ENCODE measurements at regions not wholly inside any gene's neighbourhood (a gene's known extent, or its start where the extent isn't known, plus 50 kb on each side); places are given as distances from the start of the nearest gene placed in this dataset.
"Not testable (repeated sequence)": the region's sequence is repeated elsewhere in the genome, so short reads cannot be mapped to it uniquely, and the experiment has no call there.

DNA sequence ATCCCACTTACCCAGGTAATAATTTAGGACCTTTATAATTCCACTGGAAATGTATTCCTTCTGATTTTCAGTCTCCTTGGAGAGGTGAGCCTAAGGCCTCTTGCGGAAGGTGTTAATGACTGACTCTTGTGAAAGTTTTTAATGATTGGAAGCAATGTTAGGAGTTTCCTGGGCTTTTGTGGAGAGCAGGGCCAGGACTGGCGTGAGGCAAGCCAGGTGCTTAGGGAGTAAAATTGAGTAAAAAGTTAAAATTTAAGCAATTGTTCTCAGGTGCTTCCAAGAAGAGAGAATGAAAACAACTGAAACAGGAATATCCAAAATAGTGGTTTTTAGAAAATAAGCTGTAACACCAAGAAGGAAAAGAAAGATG lies 130.6 kb upstream of the TGFBR2 start:
- Histone ChIP-seq H3K9me2 (replicated peaks; ENCODE audit: control insufficient read depth, low read length) (no peaks in the 10 kb centered on the region), H3K27me3 (ENCODE audit: control insufficient read depth, low read length) (no peaks in the 10 kb centered on the region), H3K79me2 (ENCODE audit: control insufficient read depth, low read length) (no peaks in the 10 kb centered on the region), H3K27ac (ENCODE audit: low read depth, low read length) (no peak overlapping the region), H3K4me1 (ENCODE audit: control insufficient read depth, low read length) (peaks cover 15% of the 10 kb centered on the region), H3K9me3 (ENCODE audit: control insufficient read depth, insufficient read depth, low read length) (no peaks in the 10 kb centered on the region), H3F3A (ENCODE audit: control insufficient read depth, insufficient read depth) (no peaks in the 10 kb centered on the region), H4K20me1 (ENCODE audit: control insufficient read depth, insufficient read depth, low read depth, low read length) (no peaks in the 10 kb centered on the region), H3K4me3 (ENCODE audit: low read length) (no peak overlapping the region), H3K36me3 (ENCODE audit: control insufficient read depth, low read length) (no peaks in the 10 kb centered on the region), H3K4me2 (ENCODE audit: low read length) (no peak overlapping the region)
- TF ChIP-seq, protein P1, sequence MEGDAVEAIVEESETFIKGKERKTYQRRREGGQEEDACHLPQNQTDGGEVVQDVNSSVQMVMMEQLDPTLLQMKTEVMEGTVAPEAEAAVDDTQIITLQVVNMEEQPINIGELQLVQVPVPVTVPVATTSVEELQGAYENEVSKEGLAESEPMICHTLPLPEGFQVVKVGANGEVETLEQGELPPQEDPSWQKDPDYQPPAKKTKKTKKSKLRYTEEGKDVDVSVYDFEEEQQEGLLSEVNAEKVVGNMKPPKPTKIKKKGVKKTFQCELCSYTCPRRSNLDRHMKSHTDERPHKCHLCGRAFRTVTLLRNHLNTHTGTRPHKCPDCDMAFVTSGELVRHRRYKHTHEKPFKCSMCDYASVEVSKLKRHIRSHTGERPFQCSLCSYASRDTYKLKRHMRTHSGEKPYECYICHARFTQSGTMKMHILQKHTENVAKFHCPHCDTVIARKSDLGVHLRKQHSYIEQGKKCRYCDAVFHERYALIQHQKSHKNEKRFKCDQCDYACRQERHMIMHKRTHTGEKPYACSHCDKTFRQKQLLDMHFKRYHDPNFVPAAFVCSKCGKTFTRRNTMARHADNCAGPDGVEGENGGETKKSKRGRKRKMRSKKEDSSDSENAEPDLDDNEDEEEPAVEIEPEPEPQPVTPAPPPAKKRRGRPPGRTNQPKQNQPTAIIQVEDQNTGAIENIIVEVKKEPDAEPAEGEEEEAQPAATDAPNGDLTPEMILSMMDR (IDR thresholded peaks at IDR 0.05; ENCODE audit: low read depth, low read length, poor library complexity, severe bottlenecking): no peak
- no peak for TF ChIP-seq EZH2phosphoT487 (IDR thresholded peaks at IDR 0.05; ENCODE audit: borderline replicate concordance, low read length)

DNA sequence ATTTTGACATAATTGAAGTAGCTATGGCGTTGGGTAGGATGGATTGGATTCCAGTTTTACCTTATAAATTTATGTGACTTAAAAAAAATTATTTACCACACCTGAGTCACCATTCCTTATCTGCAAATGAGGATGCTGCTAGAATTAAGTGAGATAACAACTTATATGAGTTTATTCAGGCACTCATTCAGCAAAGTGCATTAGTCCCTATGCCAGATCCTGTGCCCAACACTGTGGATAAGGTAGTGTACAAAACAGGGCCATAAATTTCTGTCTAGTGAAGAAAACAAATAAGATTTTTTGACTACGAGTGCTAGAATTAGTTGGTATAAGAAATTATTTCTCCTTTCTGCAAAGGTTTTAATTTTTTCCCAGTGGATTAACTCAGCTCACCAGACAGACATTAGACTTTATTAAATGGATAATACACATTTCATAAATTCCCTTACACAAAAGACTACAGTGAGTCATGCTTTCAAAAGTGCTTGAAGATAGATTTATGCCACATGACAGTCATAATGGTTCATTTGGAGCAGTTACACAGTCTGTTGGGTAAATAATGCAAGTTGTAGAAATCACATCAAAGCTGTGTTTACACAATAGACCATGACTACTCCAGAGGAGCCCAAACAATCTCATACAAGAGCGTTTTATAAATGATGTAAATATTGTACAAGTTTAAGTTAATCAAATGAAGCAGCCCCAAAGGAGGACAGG lies 129.9 kb upstream of the TGFBR2 start:
- H3F3A ChIP-seq (ENCODE audit: control insufficient read depth, insufficient read depth): no peaks in the 10 kb centered on the region
- peaks cover 15% of the 10 kb centered on the region for H3K4me1 ChIP-seq (ENCODE audit: control insufficient read depth, low read length)
- no peaks in the 10 kb centered on the region for H3K79me2 ChIP-seq (ENCODE audit: control insufficient read depth, low read length)
- no peaks in the 10 kb centered on the region for H3K9me3 ChIP-seq (ENCODE audit: control insufficient read depth, insufficient read depth, low read length)
- no peak overlapping the region for H3K27ac ChIP-seq (ENCODE audit: low read depth, low read length)
- H3K9me2 ChIP-seq (replicated peaks; ENCODE audit: control insufficient read depth, low read length): no peaks in the 10 kb centered on the region
- H4K20me1 ChIP-seq (ENCODE audit: control insufficient read depth, insufficient read depth, low read depth, low read length): no peaks in the 10 kb centered on the region
- H3K27me3 ChIP-seq (ENCODE audit: control insufficient read depth, low read length): no peaks in the 10 kb centered on the region
- TF ChIP-seq EZH2phosphoT487 (IDR thresholded peaks at IDR 0.05; ENCODE audit: borderline replicate concordance, low read length): no peak
- TF ChIP-seq, protein P1 (IDR thresholded peaks at IDR 0.05; ENCODE audit: low read depth, low read length, poor library complexity, severe bottlenecking): no peak
- H3K4me3 ChIP-seq (ENCODE audit: low read length): no peak overlapping the region
- no peak overlapping the region for H3K4me2 ChIP-seq (ENCODE audit: low read length)
- H3K36me3 ChIP-seq (ENCODE audit: control insufficient read depth, low read length): no peaks in the 10 kb centered on the region

DNA sequence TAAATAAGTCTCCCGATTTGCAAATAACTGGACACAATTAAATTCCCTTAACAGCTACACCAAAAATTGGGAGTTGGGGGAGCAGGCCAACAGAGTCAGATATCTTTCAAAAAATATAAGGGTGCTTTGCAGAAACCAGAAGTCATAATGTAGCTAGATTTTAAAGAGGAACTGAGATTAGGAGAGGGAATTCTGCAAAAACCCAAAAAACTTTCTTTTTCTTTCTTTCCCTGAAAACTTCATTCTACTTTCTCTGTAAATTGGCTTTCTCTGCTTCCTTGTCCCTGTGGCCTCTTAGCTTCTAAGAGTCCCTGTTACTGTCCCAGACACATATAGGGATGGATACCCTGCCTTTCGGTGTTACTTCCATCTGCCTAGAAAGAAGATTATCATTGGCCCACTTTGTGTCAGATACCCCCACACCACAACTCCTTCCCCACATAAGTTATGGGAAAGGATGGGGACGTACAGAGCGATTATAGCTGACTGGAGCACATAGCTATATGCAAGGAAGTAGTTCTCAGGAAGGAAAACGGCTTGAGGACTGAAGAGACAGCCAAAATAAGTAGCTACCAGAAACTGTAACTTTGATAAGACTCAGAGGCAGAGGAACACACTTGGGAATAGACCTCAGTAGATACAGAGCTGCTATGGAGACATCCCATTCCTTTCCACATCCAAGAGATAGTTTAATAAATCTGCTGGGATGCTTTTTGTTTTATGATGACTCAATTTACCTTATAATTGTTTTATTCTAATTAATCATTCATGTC lies 129.1 kb upstream of the TGFBR2 start:
- no peak overlapping the region for H3K4me2 ChIP-seq (ENCODE audit: low read length)

DNA sequence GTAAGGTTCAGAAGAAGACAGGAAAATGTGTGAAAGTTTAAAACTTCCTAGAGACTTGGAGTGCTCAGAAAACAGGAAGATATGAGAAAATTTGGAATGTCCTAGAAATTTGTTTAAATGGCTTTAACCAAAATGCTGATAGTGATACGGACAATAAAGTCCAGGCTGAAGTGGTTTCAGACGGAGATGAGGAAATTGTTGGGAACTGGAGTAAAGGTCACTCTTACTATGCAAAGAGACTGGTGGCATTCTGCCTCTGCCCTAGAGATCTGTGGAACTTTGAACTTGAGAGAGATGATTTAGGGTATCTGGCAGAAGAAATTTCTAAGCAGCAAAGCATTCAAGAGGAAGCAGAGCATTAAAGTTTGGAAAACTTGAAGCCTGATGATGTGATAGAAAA lies 126.7 kb upstream of the TGFBR2 start:
- not testable (repeated sequence) for H3K4me3 ChIP-seq (ENCODE audit: low read length); H3K27me3 ChIP-seq (ENCODE audit: control insufficient read depth, low read length); H3K9me3 ChIP-seq (ENCODE audit: control insufficient read depth, insufficient read depth, low read length); H3F3A ChIP-seq (ENCODE audit: control insufficient read depth, insufficient read depth); H3K27ac ChIP-seq (ENCODE audit: low read depth, low read length); H3K4me2 ChIP-seq (ENCODE audit: low read length); H3K79me2 ChIP-seq (ENCODE audit: control insufficient read depth, low read length); H4K20me1 ChIP-seq (ENCODE audit: control insufficient read depth, insufficient read depth, low read depth, low read length); H3K4me1 ChIP-seq (ENCODE audit: control insufficient read depth, low read length); H3K9me2 ChIP-seq (replicated peaks; ENCODE audit: control insufficient read depth, low read length); H3K36me3 ChIP-seq (ENCODE audit: control insufficient read depth, low read length)

More for the DNA sequence above, 129.1 kb upstream of the TGFBR2 start:
- Histone ChIP-seq H3K79me2 (ENCODE audit: control insufficient read depth, low read length) (no peaks in the 10 kb centered on the region), H3K9me3 (ENCODE audit: control insufficient read depth, insufficient read depth, low read length) (no peaks in the 10 kb centered on the region), H3K4me3 (ENCODE audit: low read length) (no peak overlapping the region), H3F3A (ENCODE audit: control insufficient read depth, insufficient read depth) (no peaks in the 10 kb centered on the region), H3K27ac (ENCODE audit: low read depth, low read length) (no peak overlapping the region), H3K9me2 (replicated peaks; ENCODE audit: control insufficient read depth, low read length) (no peaks in the 10 kb centered on the region), H3K36me3 (ENCODE audit: control insufficient read depth, low read length) (no peaks in the 10 kb centered on the region), H3K27me3 (ENCODE audit: control insufficient read depth, low read length) (no peaks in the 10 kb centered on the region), H3K4me1 (ENCODE audit: control insufficient read depth, low read length) (peaks cover 15% of the 10 kb centered on the region), H4K20me1 (ENCODE audit: control insufficient read depth, insufficient read depth, low read depth, low read length) (no peaks in the 10 kb centered on the region)
- no peak for TF ChIP-seq EZH2phosphoT487 (IDR thresholded peaks at IDR 0.05; ENCODE audit: borderline replicate concordance, low read length)
- TF ChIP-seq, protein P1 (IDR thresholded peaks at IDR 0.05; ENCODE audit: low read depth, low read length, poor library complexity, severe bottlenecking): no peak

DNA sequence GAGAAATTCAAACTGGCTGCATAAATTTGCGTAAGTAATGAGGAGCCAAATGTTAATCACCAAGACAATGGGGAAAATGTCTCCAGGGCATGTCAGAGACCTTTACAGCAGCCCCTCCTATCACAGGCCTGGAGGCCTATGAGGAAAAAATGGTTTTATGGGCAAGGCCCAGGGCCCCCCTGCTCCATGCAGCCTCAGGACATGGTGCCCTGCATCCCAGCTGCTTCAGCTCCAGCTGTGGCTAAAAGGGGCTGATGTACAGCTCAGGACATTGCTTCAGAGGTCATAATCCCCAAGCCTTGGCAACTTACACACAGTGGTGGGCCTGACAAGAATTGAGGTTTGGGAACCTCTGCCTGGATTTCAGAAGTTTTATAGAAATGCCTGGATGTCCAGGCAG lies 126.2 kb upstream of the TGFBR2 start:
- H3K4me3 ChIP-seq (ENCODE audit: low read length); H3F3A ChIP-seq (ENCODE audit: control insufficient read depth, insufficient read depth); H3K4me2 ChIP-seq (ENCODE audit: low read length): not testable (repeated sequence)

More for the DNA sequence above, 126.2 kb upstream of the TGFBR2 start:
- not testable (repeated sequence) for H3K36me3 ChIP-seq (ENCODE audit: control insufficient read depth, low read length); H3K9me3 ChIP-seq (ENCODE audit: control insufficient read depth, insufficient read depth, low read length); H4K20me1 ChIP-seq (ENCODE audit: control insufficient read depth, insufficient read depth, low read depth, low read length); H3K4me1 ChIP-seq (ENCODE audit: control insufficient read depth, low read length); H3K27me3 ChIP-seq (ENCODE audit: control insufficient read depth, low read length); H3K27ac ChIP-seq (ENCODE audit: low read depth, low read length); H3K9me2 ChIP-seq (replicated peaks; ENCODE audit: control insufficient read depth, low read length); H3K79me2 ChIP-seq (ENCODE audit: control insufficient read depth, low read length)

All from DOHH2 (cell line).